Retinal pigment epithelial cell (primary cell): ENCODE measurements at regions not wholly inside any gene's neighbourhood (a gene's known extent, or its start where the extent isn't known, plus 50 kb on each side); places are given as distances from the start of the nearest gene placed in this dataset.

ENCODE experiments used
- DNase-seq: peaks from one replicate; pipeline ENCODE4 v3.0.0-alpha.2; 2010; ENCODE audit warnings: low read depth
- H3K4me3 ChIP-seq: 2 replicates; pipeline ENCODE4 v1.5.1; 2011; ENCODE audit warnings: mild to moderate bottlenecking, low read length, control low read depth, moderate library complexity
- CTCF ChIP-seq: conservative IDR thresholded peaks from 2 replicates; pipeline ENCODE4 v1.5.1; 2011; ENCODE audit warnings: low read depth, low read length, control low read depth, inconsistent platforms

- no peak overlapping the region for H3K4me3 ChIP-seq
- no peak for TF ChIP-seq CTCF
- DNase-seq = no peak
Measured at GRCh38 chr1:203421246-203421645, 54.4 kb upstream of the PRELP start.

- TF ChIP-seq CTCF = no peak
- no peak overlapping the region for H3K4me3 ChIP-seq
- no peak for DNase-seq
Measured at GRCh38 chr1:203422116-203422515, 53.5 kb upstream of the PRELP start.

GRCh38 chr1:203422656-203423055 is 53.0 kb upstream of the PRELP start:
- DNase-seq = no peak
- no peak overlapping the region for H3K4me3 ChIP-seq
- no peak for TF ChIP-seq CTCF

- no peak for TF ChIP-seq CTCF
Measured at GRCh38 chr1:203424285-203424684, 51.3 kb upstream of the PRELP start.

GRCh38 chr1:203424861-203425662 is 50.5 kb upstream of the PRELP start:
- no peak for TF ChIP-seq CTCF
- no peak for DNase-seq
- no peak overlapping the region for H3K4me3 ChIP-seq

More at GRCh38 chr1:203424285-203424684, 51.3 kb upstream of the PRELP start:
- no peak for DNase-seq
- no peak overlapping the region for H3K4me3 ChIP-seq

- peak; percentile 15 for DNase-seq
- H3K4me3 ChIP-seq = no peak overlapping the region
- no peak for TF ChIP-seq CTCF
Measured at GRCh38 chr1:203425663-203425975, 50.0 kb upstream of the PRELP start.
